SK-N-SH (cell line): ENCODE measurements at regions not wholly inside any gene's neighbourhood (a gene's known extent, or its start where the extent isn't known, plus 50 kb on each side); places are given as distances from the start of the nearest gene placed in this dataset.
"Not testable (repeated sequence)": the region's sequence is repeated elsewhere in the genome, so short reads cannot be mapped to it uniquely, and the experiment has no call there.

Experiments
- CTCF ChIA-PET: fragments of 300-600, 350-600 bp; formaldehyde crosslinking; extraction: SDS; loops from one replicate; lab custom pipeline; 2021; lab: Yijun Ruan, JAX
- POLR2A ChIA-PET: fragments of 350-600 bp; sonication (Branson Sonifier 250); formaldehyde crosslinking; extraction: SDS; loops from one replicate; lab custom pipeline; 2020; ENCODE audit warnings: antibody characterized with exemption, inconsistent platforms; lab: Yijun Ruan, JAX
- DNase-seq: peaks from one replicate; pipeline ENCODE4 v3.0.0; 2012
- H2AFZ ChIP-seq: fragments of 200-600 bp; sonication (generic); 2 replicates; pipeline ENCODE4 v1.8.1; 2016; ENCODE audit warnings: antibody characterized with exemption, mild to moderate bottlenecking, low read depth
- H3F3A ChIP-seq: fragments of 200-600 bp; sonication (generic); replicated peaks from 2 replicates; pipeline ENCODE3; 2016; ENCODE audit warnings: antibody characterized with exemption, mild to moderate bottlenecking; ENCODE audit not compliant: insufficient read depth
- H3K27ac ChIP-seq, 2 experiments: fragments of 200-500 bp in 1 of 2; fragments of 200-600 bp in 1 of 2; sonication (Bioruptor generic) in 1 of 2; sonication (generic), shearing (Covaris generic) in 1 of 2; 2 replicates each; pipeline versions ENCODE4 v1.5.1 to v1.6.1; 2014 to 2016; ENCODE audit warnings: low read depth in 2 of 2, inconsistent platforms in 1 of 2, low read length in 1 of 2, mild to moderate bottlenecking in 1 of 2, mixed read lengths in 1 of 2
- H3K27me3 ChIP-seq: fragments of 200-600 bp; sonication (generic), shearing (Covaris generic); 2 replicates; pipeline ENCODE4 v1.6.1; 2016; ENCODE audit warnings: mixed run types; ENCODE audit not compliant: insufficient read depth
- H3K36me3 ChIP-seq, 2 experiments: fragments of 200-500 bp in 1 of 2; fragments of 200-600 bp in 1 of 2; sonication (Bioruptor generic) in 1 of 2; sonication (generic) in 1 of 2; replicated peaks in 1 of 2; 2 replicates each; pipeline versions ENCODE3 to v1.5.1; 2014 to 2016; ENCODE audit warnings: low read length in 1 of 2, mild to moderate bottlenecking in 1 of 2; ENCODE audit not compliant: insufficient read depth in 2 of 2, control insufficient read depth in 1 of 2
- H3K4me1 ChIP-seq, 2 experiments: fragments of 200-500 bp in 1 of 2; fragments of 200-600 bp in 1 of 2; sonication (Bioruptor generic) in 1 of 2; sonication (generic), shearing (Covaris generic) in 1 of 2; 2 replicates each; pipeline versions ENCODE4 v1.5.1 to v1.6.1; 2014 to 2016; ENCODE audit warnings: low read depth in 1 of 2, low read length in 1 of 2, mixed run types in 1 of 2; ENCODE audit not compliant: insufficient read depth in 2 of 2, control insufficient read depth in 1 of 2
- H3K4me2 ChIP-seq: fragments of 200-600 bp; sonication (generic), shearing (Covaris generic); 2 replicates; pipeline ENCODE4 v1.6.1; 2017; ENCODE audit warnings: mixed run types
- H3K4me3 ChIP-seq, 2 experiments: fragments of 200-500 bp in 1 of 2; fragments of 200-600 bp in 1 of 2; sonication (Bioruptor generic) in 1 of 2; sonication (generic), shearing (Covaris generic) in 1 of 2; 2 replicates each; pipeline versions ENCODE4 v1.5.1 to v1.8.1; 2014 to 2016; ENCODE audit warnings: low read depth in 2 of 2, inconsistent platforms in 1 of 2, low read length in 1 of 2, mild to moderate bottlenecking in 1 of 2, mixed read lengths in 1 of 2, moderate library complexity in 1 of 2
- H3K79me2 ChIP-seq: fragments of 200-600 bp; sonication (generic); 2 replicates; pipeline ENCODE4 v1.8.1; 2017; ENCODE audit warnings: mild to moderate bottlenecking; ENCODE audit not compliant: insufficient read depth
- H3K9ac ChIP-seq: fragments of 200-600 bp; sonication (generic); 2 replicates; pipeline ENCODE4 v1.6.1; 2017; ENCODE audit warnings: mixed run types
- H3K9me2 ChIP-seq: fragments of 200-600 bp; sonication (generic); 2 replicates; pipeline ENCODE4 v1.6.1; 2017; ENCODE audit warnings: mixed run types
- H3K9me3 ChIP-seq: fragments of 200-600 bp; sonication (generic); 2 replicates; pipeline ENCODE4 v1.6.1; 2017; ENCODE audit warnings: mixed run types, mild to moderate bottlenecking, moderate library complexity
- H4K20me1 ChIP-seq: fragments of 200-600 bp; sonication (generic); 2 replicates; pipeline ENCODE4 v1.6.1; 2017; ENCODE audit warnings: mild to moderate bottlenecking, mixed run types; ENCODE audit not compliant: insufficient read depth
- CHD2 ChIP-seq: fragments of 150-350 bp; IDR thresholded peaks from 2 replicates; pipeline ENCODE4 v1.6.1; 2018; ENCODE audit warnings: low read length; ENCODE audit not compliant: partially characterized antibody
- EZH2phosphoT487 ChIP-seq: fragments of 200-600 bp; sonication (generic); IDR thresholded peaks from 2 replicates; pipeline ENCODE4 v1.6.1; 2017; ENCODE audit warnings: low read depth, mixed run types, mild to moderate bottlenecking, antibody characterized with exemption, moderate library complexity, borderline replicate concordance
- FOXJ3 ChIP-seq: sonication (generic); formaldehyde crosslinking; IDR thresholded peaks from 2 replicates; pipeline ENCODE4 v1.5.1; 2020; ENCODE audit warnings: mild to moderate bottlenecking, missing genetic modification reagents
- GATA2 ChIP-seq: sonication (generic); formaldehyde crosslinking; IDR thresholded peaks from 2 replicates; pipeline ENCODE4 v1.5.0; 2020; ENCODE audit warnings: mild to moderate bottlenecking, missing genetic modification reagents
- IRF3 ChIP-seq: fragments of 150-350 bp; IDR thresholded peaks from 2 replicates; pipeline ENCODE4 v1.6.1; 2016; ENCODE audit warnings: mild to moderate bottlenecking, low read depth, low read length
- MEF2A ChIP-seq: IDR thresholded peaks from 2 replicates; pipeline ENCODE4 v1.4.0; 2012; ENCODE audit warnings: low read depth, borderline replicate concordance
- NRF1 ChIP-seq: IDR thresholded peaks from 2 replicates; pipeline ENCODE4 v1.6.1; 2012; ENCODE audit warnings: low read depth, mild to moderate bottlenecking, low read length
- RCOR1 ChIP-seq: fragments of 150-350 bp; IDR thresholded peaks from 2 replicates; pipeline ENCODE4 v1.6.1; 2017; ENCODE audit warnings: antibody characterized with exemption, low read length
- TAF1 ChIP-seq: IDR thresholded peaks from 2 replicates; pipeline ENCODE4 v1.6.1; 2012; ENCODE audit warnings: low read depth, mild to moderate bottlenecking, low read length, moderate library complexity, borderline replicate concordance
- TCF12 ChIP-seq: IDR thresholded peaks from 2 replicates; pipeline ENCODE4 v1.4.0; 2012
- TEAD4 ChIP-seq: IDR thresholded peaks from 2 replicates; pipeline ENCODE4 v1.4.0; 2012; ENCODE audit warnings: mild to moderate bottlenecking, borderline replicate concordance; ENCODE audit not compliant: insufficient read depth
- WGBS: methylation state at CpG from one replicate; pipeline ENCODE4 v1.1.6; 2017; ENCODE audit warnings: low lambda C conversion rate; 5-methylcytosine and 5-hydroxymethylcytosine counted together
- TF ChIP-seq, protein P1 (sequence below): IDR thresholded peaks from 2 replicates; pipeline ENCODE4 v1.4.0; 2012; ENCODE audit warnings: low read depth, borderline replicate concordance

DNA sequence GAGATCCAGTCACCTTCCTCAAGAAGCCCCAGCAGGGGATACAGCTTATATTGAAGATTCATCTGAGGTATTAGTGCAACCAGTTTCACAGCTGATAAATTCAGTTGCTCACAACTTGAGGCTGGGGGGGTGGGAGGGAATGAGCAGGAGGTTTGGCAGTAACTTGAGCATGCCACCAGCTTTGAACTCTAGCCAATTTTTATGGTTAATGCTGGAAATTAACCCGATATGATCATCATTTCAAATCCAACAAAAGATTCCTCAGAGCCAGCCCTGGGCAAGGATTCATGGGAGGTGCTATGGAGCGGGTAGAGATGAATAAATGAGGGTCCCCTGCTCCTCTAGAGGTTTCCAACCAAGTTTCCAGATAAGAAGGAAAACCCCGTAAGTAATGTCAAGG, 73.1 kb upstream of the HES1 start (continued):
- TF ChIP-seq RCOR1 (no peak), MEF2A (no peak), TCF12 (no peak), GATA2 (CRISPR knock-in tag) (no peak), TEAD4 (no peak), CHD2 (no peak), EZH2phosphoT487 (no peak), TAF1 (no peak), FOXJ3 (CRISPR knock-in tag) (no peak), IRF3 (no peak), NRF1 (no peak)

- 53% methylated on average over 8 of the region's 8 CpGs for WGBS
- DNase-seq, result no peak
- Histone ChIP-seq H3K36me3 (no peaks in the 10 kb centered on the region), H3K9me3 (peaks cover 15% of the 10 kb centered on the region; the same call in 1 of the 2 replicates), H3K79me2 (no peaks in the 10 kb centered on the region), H3K27ac (no peak overlapping the region), H4K20me1 (no peaks in the 10 kb centered on the region), H3K9ac (no peak overlapping the region), H3K9me2 (no peaks in the 10 kb centered on the region), H2AFZ (no peak overlapping the region), H3K27me3 (no peaks in the 10 kb centered on the region), H3K4me3 (no peak overlapping the region), H3K4me1 (no peaks in the 10 kb centered on the region; a peak in 1 of 4 replicates), H3K4me2 (no peak overlapping the region), H3F3A (no peaks in the 10 kb centered on the region)
- ChIA-PET POLR2A (no interaction called here), CTCF (no interaction called here)
- no peak for TF ChIP-seq TEAD4
- TF ChIP-seq, protein P1, sequence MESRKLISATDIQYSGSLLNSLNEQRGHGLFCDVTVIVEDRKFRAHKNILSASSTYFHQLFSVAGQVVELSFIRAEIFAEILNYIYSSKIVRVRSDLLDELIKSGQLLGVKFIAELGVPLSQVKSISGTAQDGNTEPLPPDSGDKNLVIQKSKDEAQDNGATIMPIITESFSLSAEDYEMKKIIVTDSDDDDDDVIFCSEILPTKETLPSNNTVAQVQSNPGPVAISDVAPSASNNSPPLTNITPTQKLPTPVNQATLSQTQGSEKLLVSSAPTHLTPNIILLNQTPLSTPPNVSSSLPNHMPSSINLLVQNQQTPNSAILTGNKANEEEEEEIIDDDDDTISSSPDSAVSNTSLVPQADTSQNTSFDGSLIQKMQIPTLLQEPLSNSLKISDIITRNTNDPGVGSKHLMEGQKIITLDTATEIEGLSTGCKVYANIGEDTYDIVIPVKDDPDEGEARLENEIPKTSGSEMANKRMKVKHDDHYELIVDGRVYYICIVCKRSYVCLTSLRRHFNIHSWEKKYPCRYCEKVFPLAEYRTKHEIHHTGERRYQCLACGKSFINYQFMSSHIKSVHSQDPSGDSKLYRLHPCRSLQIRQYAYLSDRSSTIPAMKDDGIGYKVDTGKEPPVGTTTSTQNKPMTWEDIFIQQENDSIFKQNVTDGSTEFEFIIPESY, result no peak
Measured at GRCh38 chr3:194064380-194065332, 71.3 kb upstream of the HES1 start.

- DNase-seq, H4K20me1 ChIP-seq, H3K27ac ChIP-seq, H3K9me2 ChIP-seq, POLR2A ChIA-PET, H3K4me3 ChIP-seq, H3K9ac ChIP-seq, H3F3A ChIP-seq, H2AFZ ChIP-seq, H3K27me3 ChIP-seq, H3K79me2 ChIP-seq, H3K36me3 ChIP-seq, H3K4me2 ChIP-seq: not testable (repeated sequence)
- CTCF ChIA-PET, result interaction anchor here (0.9 to 1.3 kb wide), 4 partner anchors 15 to 248 kb away, joined by 3 read pairs; no protein-coding TSS in a partner anchor
- Histone ChIP-seq H3K4me1 (peaks cover 3 to 12% of the 10 kb centered on the region in 2 experiments; a peak in 2 of 4 replicates), H3K9me3 (peaks cover 15% of the 10 kb centered on the region; the same call in 1 of the 2 replicates)
Measured at GRCh38 chr3:194067327-194067726, 68.6 kb upstream of the HES1 start.
